ENCODE measurements at regions not wholly inside any gene's neighbourhood (a gene's known extent, or its start where the extent isn't known, plus 50 kb on each side); places are given as distances from the start of the nearest gene placed in this dataset.
"Not testable (repeated sequence)": the region's sequence is repeated elsewhere in the genome, so short reads cannot be mapped to it uniquely, and the experiment has no call there.

- DNase-seq = no peak
- Histone ChIP-seq H3K4me3 (no peak overlapping the region), H3K4me1 (no peaks in the 10 kb centered on the region), H3K27ac (no peak overlapping the region), H3K9me3 (no peaks in the 10 kb centered on the region), H3K36me3 (no peaks in the 10 kb centered on the region), H3K27me3 (replicated peaks in 1 of 7) (no peaks in the 10 kb centered on the region)
- 50 to 67% (median 58%) methylated on average over 1 of the region's 1 CpG for WGBS, 5 donors
- no peak for TF ChIP-seq POLR2AphosphoS5 (IDR thresholded peaks at IDR 0.05)
- no peak for TF ChIP-seq POLR2A (IDR thresholded peaks at IDR 0.05)
- no peak for TF ChIP-seq CTCF (IDR thresholded peaks at IDR 0.05 in 8 of 11, conservative IDR thresholded peaks at IDR 0.05 in 3 of 11)
- intact Hi-C loops (cut with DNase I; ENCODE audit: low total_unique reads) = no loop called here
Measured at GRCh38 chr6:153984811-153985210, 54.2 kb upstream of the OPRM1 start.

- intact Hi-C loops (cut with DNase I; ENCODE audit: low total_unique reads) = no loop called here
- Histone ChIP-seq H3K9me3 (no peaks in the 10 kb centered on the region), H3K4me1 (no peaks in the 10 kb centered on the region), H3K27ac (no peak overlapping the region), H3K4me3 (no peak overlapping the region), H3K36me3 (no peaks in the 10 kb centered on the region), H3K27me3 (replicated peaks in 1 of 7) (no peaks in the 10 kb centered on the region)
- WGBS, 5 donors = 81 to 87% (median 85%) methylated on average over 2 of the region's 2 CpGs
- DNase-seq = no peak
- TF ChIP-seq POLR2A (IDR thresholded peaks at IDR 0.05) = no peak
- no peak for TF ChIP-seq POLR2AphosphoS5 (IDR thresholded peaks at IDR 0.05)
- TF ChIP-seq CTCF (IDR thresholded peaks at IDR 0.05 in 8 of 11, conservative IDR thresholded peaks at IDR 0.05 in 3 of 11) = no peak
Measured at GRCh38 chr6:153980171-153980570, 58.9 kb upstream of the OPRM1 start.

GRCh38 chr6:153978911-153979548 is 60.0 kb upstream of the OPRM1 start:
- H3K9me3 ChIP-seq; DNase-seq; H3K36me3 ChIP-seq; H3K4me1 ChIP-seq; H3K27me3 ChIP-seq (replicated peaks in 1 of 7); H3K27ac ChIP-seq; H3K4me3 ChIP-seq; intact Hi-C loops (cut with DNase I; ENCODE audit: low total_unique reads): not testable (repeated sequence)
- WGBS, 5 donors = 87 to 95% (median 91%) methylated on average over 22 to 26 of the region's 26 CpGs

GRCh38 chr6:153976921-153977693 is 61.9 kb upstream of the OPRM1 start:
- no peaks in the 10 kb centered on the region for H3K9me3 ChIP-seq
- no peak overlapping the region for H3K4me3 ChIP-seq
- DNase-seq = no peak
- TF ChIP-seq CTCF (IDR thresholded peaks at IDR 0.05 in 8 of 11, conservative IDR thresholded peaks at IDR 0.05 in 3 of 11) = no peak
- no peak for TF ChIP-seq POLR2AphosphoS5 (IDR thresholded peaks at IDR 0.05)
- TF ChIP-seq POLR2A (IDR thresholded peaks at IDR 0.05) = no peak
- no peaks in the 10 kb centered on the region for H3K4me1 ChIP-seq
- WGBS, 5 donors = 60 to 76% (median 69%) methylated on average over 7 of the region's 7 CpGs
- H3K36me3 ChIP-seq = no peaks in the 10 kb centered on the region
- H3K27ac ChIP-seq = no peak overlapping the region
- H3K27me3 ChIP-seq (replicated peaks in 1 of 7) = no peaks in the 10 kb centered on the region
- intact Hi-C loops (cut with DNase I; ENCODE audit: low total_unique reads) = no loop called here
